CD4-positive, alpha-beta T cell (primary cell): ENCODE measurements at regions not wholly inside any gene's neighbourhood (a gene's known extent, or its start where the extent isn't known, plus 50 kb on each side); places are given as distances from the start of the nearest gene placed in this dataset.

ENCODE experiments used
- ATAC-seq: fragments of 200-7000 bp; cut with Tn5 transposase; one replicate; pipeline ENCODE4 v1.10.0; 2022; ENCODE audit warnings: mild to moderate bottlenecking; ENCODE audit not compliant: poor library complexity
- CTCF ChIA-PET: fragments of 350-600 bp; sonication (Branson Sonifier 250); formaldehyde crosslinking; loops from one replicate; lab custom pipeline; 2021; ENCODE audit warnings: antibody characterized with exemption, inconsistent platforms; lab: Charles Lee
- POLR2A ChIA-PET: fragments of 350-600 bp; sonication (Branson Sonifier 250); formaldehyde crosslinking; loops from one replicate; lab custom pipeline; 2021; ENCODE audit warnings: antibody characterized with exemption, inconsistent platforms; lab: Charles Lee
- DNase-seq, 14 experiments: peaks; one replicate each; pipeline ENCODE4 v3.0.0-alpha.2; 2013 to 2020; ENCODE audit warnings: mixed read lengths in 2 of 14
- H3K27ac ChIP-seq, 2 donors: one replicate each; pipeline versions ENCODE4 v1.5.1 to v1.7.0; 2013; ENCODE audit warnings: low read length in 2 of 2, low read depth in 1 of 2, mild to moderate bottlenecking in 1 of 2
- H3K27me3 ChIP-seq, 2 experiments: 1 replicate in 1 of 2; 2 replicates in 1 of 2; pipeline versions ENCODE4 v1.6.1 to v1.7.0; 2013; ENCODE audit warnings: low read length in 2 of 2, control low read depth in 1 of 2, mild to moderate bottlenecking in 1 of 2, moderate library complexity in 1 of 2; ENCODE audit not compliant: insufficient read depth in 2 of 2, control insufficient read depth in 1 of 2
- H3K36me3 ChIP-seq: one replicate; pipeline ENCODE4 v1.6.1; 2013; ENCODE audit warnings: low read length, control low read depth; ENCODE audit not compliant: insufficient read depth
- H3K4me1 ChIP-seq: one replicate; pipeline ENCODE4 v1.6.1; 2013; ENCODE audit warnings: low read length, control low read depth; ENCODE audit not compliant: insufficient read depth
- H3K4me3 ChIP-seq: one replicate; pipeline ENCODE4 v1.5.1; 2013; ENCODE audit warnings: mild to moderate bottlenecking, low read length, moderate library complexity
- H3K9me3 ChIP-seq, 2 experiments: 1 replicate in 1 of 2; 2 replicates in 1 of 2; pipeline versions ENCODE4 v1.6.1 to v1.7.0; 2013; ENCODE audit warnings: low read length in 2 of 2, mild to moderate bottlenecking in 2 of 2, control low read depth in 1 of 2, moderate library complexity in 1 of 2; ENCODE audit not compliant: control insufficient read depth in 1 of 2, insufficient read depth in 1 of 2
- H3K27ac Mint-ChIP-seq: one replicate; pipeline ENCODE4 v1.8.0; 2020; ENCODE audit warnings: mixed read lengths
- H3K27me3 Mint-ChIP-seq: one replicate; pipeline ENCODE4 v1.8.0; 2021; ENCODE audit warnings: mixed read lengths
- H3K36me3 Mint-ChIP-seq: one replicate; pipeline ENCODE4 v1.8.0; 2021; ENCODE audit warnings: low read depth, mixed read lengths
- H3K4me1 Mint-ChIP-seq: one replicate; pipeline ENCODE4 v1.8.0; 2021; ENCODE audit warnings: low read depth, mixed read lengths
- H3K4me3 Mint-ChIP-seq: one replicate; pipeline ENCODE4 v1.8.0; 2020; ENCODE audit warnings: mild to moderate bottlenecking, mixed read lengths
- H3K9me3 Mint-ChIP-seq: one replicate; pipeline ENCODE4 v1.8.0; 2020; ENCODE audit warnings: mixed read lengths
- CTCF ChIP-seq: fragments of 200-600 bp; IDR thresholded peaks from one replicate; pipeline ENCODE4 v1.8.0; 2022; ENCODE audit warnings: antibody characterized with exemption, mild to moderate bottlenecking
- intact Hi-C, 2 experiments: fragments of 100-400 bp; cut with DNase I in 1 of 2; cut with micrococcal nuclease in 1 of 2; formaldehyde crosslinking; loops; one replicate each; pipeline versions ENCODE4 v1.15.1 to v1.9.0; 2023 to 2025; cut with DNase I, micrococcal nuclease

GRCh38 chr3:72298201-72299152 lies 513.5 kb upstream of the PROK2 start:
- Mint-ChIP-seq H3K9me3 (no peaks in the 10 kb centered on the region), H3K27ac (no peak overlapping the region), H3K27me3 (no peaks in the 10 kb centered on the region), H3K4me3 (no peak overlapping the region), H3K36me3 (no peaks in the 10 kb centered on the region), H3K4me1 (no peaks in the 10 kb centered on the region)
- H3K4me1 ChIP-seq: no peaks in the 10 kb centered on the region
- no peak for TF ChIP-seq CTCF
- ATAC-seq (no peak), DNase-seq (no peak)
- H3K27me3 ChIP-seq: no peaks in the 10 kb centered on the region
- ChIA-PET CTCF (no interaction called here), POLR2A (no interaction called here)
- no peaks in the 10 kb centered on the region for H3K9me3 ChIP-seq
- H3K36me3 ChIP-seq: no peaks in the 10 kb centered on the region
- intact Hi-C loops: no loop called here
- no peak overlapping the region for H3K4me3 ChIP-seq
- no peak overlapping the region for H3K27ac ChIP-seq

- Mint-ChIP-seq H3K4me1 (no peaks in the 10 kb centered on the region), H3K36me3 (no peaks in the 10 kb centered on the region), H3K27ac (no peak overlapping the region), H3K9me3 (no peaks in the 10 kb centered on the region), H3K27me3 (no peaks in the 10 kb centered on the region), H3K4me3 (no peak overlapping the region)
- Histone ChIP-seq H3K4me3 (no peak overlapping the region), H3K4me1 (no peaks in the 10 kb centered on the region), H3K27me3 (no peaks in the 10 kb centered on the region), H3K36me3 (no peaks in the 10 kb centered on the region), H3K27ac (no peak overlapping the region), H3K9me3 (no peaks in the 10 kb centered on the region)
- ChIA-PET POLR2A (no interaction called here), CTCF (no interaction called here)
- intact Hi-C loops: no loop called here
- no peak for DNase-seq
- no peak for ATAC-seq
- TF ChIP-seq CTCF: no peak
Measured at GRCh38 chr3:72297481-72297880, 512.5 kb upstream of the PROK2 start.

- H3K4me1 Mint-ChIP-seq: no peaks in the 10 kb centered on the region
- TF ChIP-seq CTCF: no peak
- CTCF ChIA-PET: no interaction called here
- no peak overlapping the region for H3K27ac Mint-ChIP-seq
- Histone ChIP-seq H3K9me3 (no peaks in the 10 kb centered on the region), H3K4me3 (no peak overlapping the region), H3K4me1 (no peaks in the 10 kb centered on the region), H3K27ac (no peak overlapping the region), H3K36me3 (no peaks in the 10 kb centered on the region), H3K27me3 (no peaks in the 10 kb centered on the region)
- no peaks in the 10 kb centered on the region for H3K27me3 Mint-ChIP-seq
- ATAC-seq: no peak
- no peaks in the 10 kb centered on the region for H3K36me3 Mint-ChIP-seq
- DNase-seq: no peak
- no peaks in the 10 kb centered on the region for H3K9me3 Mint-ChIP-seq
- POLR2A ChIA-PET: no interaction called here
- intact Hi-C loops: no loop called here
- no peak overlapping the region for H3K4me3 Mint-ChIP-seq
Measured at GRCh38 chr3:72296477-72297111, 511.6 kb upstream of the PROK2 start.
